C4-2B (cell line): ENCODE measurements at regions not wholly inside any gene's neighbourhood (a gene's known extent, or its start where the extent isn't known, plus 50 kb on each side); places are given as distances from the start of the nearest gene placed in this dataset.
"Not testable (repeated sequence)": the region's sequence is repeated elsewhere in the genome, so short reads cannot be mapped to it uniquely, and the experiment has no call there.

Experiments
- H3K27ac ChIP-seq: fragments of 450-650 bp; 2 replicates; pipeline ENCODE4 v1.5.1; 2017
- CTCF ChIP-seq: fragments of 450-650 bp; conservative IDR thresholded peaks from 2 replicates; pipeline ENCODE4 v1.5.1; 2017; ENCODE audit warnings: mild to moderate bottlenecking
- ZFX ChIP-seq: fragments of 450-650 bp; IDR thresholded peaks from 2 replicates; pipeline ENCODE4 v1.6.1; 2017

GRCh38 chr2:83970217-83970929, 488.7 kb downstream of the SUCLG1 start:
- TF ChIP-seq ZFX (no peak), CTCF (no peak)

GRCh38 chr2:83969085-83969484, 490.0 kb downstream of the SUCLG1 start:
- no peak overlapping the region for H3K27ac ChIP-seq
- TF ChIP-seq ZFX (no peak), CTCF (no peak)

More at GRCh38 chr2:83970217-83970929, 488.7 kb downstream of the SUCLG1 start:
- no peak overlapping the region for H3K27ac ChIP-seq

- no peak overlapping the region for H3K27ac ChIP-seq
- TF ChIP-seq ZFX = no peak
- TF ChIP-seq CTCF = peak; percentile 36
Observed at GRCh38 chr2:83967854-83968253, 491.2 kb downstream of the SUCLG1 start.

- not testable (repeated sequence) for H3K27ac ChIP-seq
Observed at GRCh38 chr2:83966946-83967345, 492.1 kb downstream of the SUCLG1 start.

- TF ChIP-seq ZFX (no peak), CTCF (no peak)
- no peak overlapping the region for H3K27ac ChIP-seq
Observed at GRCh38 chr2:83961512-83961911, 497.6 kb downstream of the SUCLG1 start.

- TF ChIP-seq CTCF = no peak
- no peak for TF ChIP-seq ZFX
- no peak overlapping the region for H3K27ac ChIP-seq
Observed at GRCh38 chr2:83960371-83960770, 498.7 kb downstream of the SUCLG1 start.

- TF ChIP-seq ZFX = no peak
- TF ChIP-seq CTCF = no peak
Observed at GRCh38 chr2:83959266-83959665, 499.8 kb downstream of the SUCLG1 start.

GRCh38 chr2:83956991-83957390, 502.1 kb downstream of the SUCLG1 start:
- TF ChIP-seq ZFX = no peak
- no peak for TF ChIP-seq CTCF
- no peak overlapping the region for H3K27ac ChIP-seq

More at GRCh38 chr2:83959266-83959665, 499.8 kb downstream of the SUCLG1 start:
- H3K27ac ChIP-seq = no peak overlapping the region
